ENCODE measurements at regions not wholly inside any gene's neighbourhood (a gene's known extent, or its start where the extent isn't known, plus 50 kb on each side); places are given as distances from the start of the nearest gene placed in this dataset.
"Not testable (repeated sequence)": the region's sequence is repeated elsewhere in the genome, so short reads cannot be mapped to it uniquely, and the experiment has no call there.

DNA sequence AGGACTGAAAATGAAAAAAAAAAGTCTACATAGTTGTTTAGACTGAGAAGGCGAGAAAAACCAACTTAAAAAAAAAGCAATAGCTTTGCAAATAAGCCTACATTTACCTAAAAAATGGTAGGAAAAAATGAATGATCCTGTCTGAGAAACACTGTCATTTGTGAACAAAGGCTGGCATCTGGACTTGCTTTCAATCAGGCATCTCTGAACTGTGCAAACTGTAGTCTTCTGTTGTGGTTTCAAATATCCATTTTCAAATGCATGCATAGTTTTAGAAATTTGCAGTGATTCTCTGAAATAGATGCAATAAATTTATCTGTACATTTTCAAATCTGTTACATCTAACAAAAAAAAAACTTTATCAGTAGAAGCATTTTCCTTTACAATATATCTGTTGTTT, 106.1 kb upstream of the LUZP2 start:
- DNase-seq, result no peak

GRCh38 chr11:24391167-24391566, 105.7 kb upstream of the LUZP2 start:
- no peak for DNase-seq

DNA sequence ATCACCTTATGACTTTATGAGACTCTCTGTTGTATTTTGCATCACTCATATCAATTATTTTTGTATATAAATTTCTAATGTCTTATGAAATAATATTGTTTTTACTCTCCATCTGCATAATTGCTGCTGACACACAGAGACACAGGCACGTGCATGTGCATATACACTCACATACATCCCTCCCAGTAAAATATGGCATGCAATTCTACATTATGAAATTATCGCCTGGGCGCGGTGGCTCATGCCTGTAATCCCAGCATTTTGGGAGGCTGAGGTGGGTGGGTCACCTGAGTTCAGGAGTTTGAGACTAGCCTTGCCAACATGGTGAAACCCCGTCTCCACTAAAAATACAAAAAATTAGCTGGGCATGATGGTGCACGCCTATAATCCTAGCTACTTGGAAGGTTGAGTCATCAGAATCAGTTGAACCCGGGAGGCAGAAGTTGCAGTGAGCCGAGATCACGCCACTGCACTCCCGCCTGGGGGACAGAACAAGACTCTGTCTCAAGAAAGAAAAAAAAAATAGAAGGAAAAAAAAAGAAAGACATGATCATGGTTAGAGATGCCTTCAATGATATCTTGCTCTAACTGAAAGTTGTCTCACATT, 96.7 kb upstream of the LUZP2 start:
- no peak for DNase-seq

DNA sequence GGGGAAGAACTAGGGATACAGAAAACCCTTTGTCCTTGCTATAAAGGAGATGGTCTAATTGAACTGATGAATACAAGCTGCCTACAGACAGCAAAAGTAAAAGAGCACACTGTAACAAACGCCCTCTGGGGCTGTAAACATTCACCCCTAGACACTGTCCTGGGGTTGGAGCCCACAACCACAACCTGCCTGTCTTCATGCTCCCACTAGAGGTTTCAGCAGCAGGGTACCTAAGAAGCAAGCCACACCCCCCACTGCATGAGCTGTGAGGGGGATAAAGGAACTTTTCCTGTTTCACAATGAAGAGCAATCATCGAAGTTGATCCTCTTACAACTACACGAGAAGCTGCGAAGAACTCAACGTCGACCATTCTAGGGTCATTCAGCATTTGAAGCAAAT, 90.5 kb upstream of the LUZP2 start:
- no peak for DNase-seq

GRCh38 chr11:24406980-24407379, 89.9 kb upstream of the LUZP2 start:
- DNase-seq, result no peak

GRCh38 chr11:24407733-24408132, 89.1 kb upstream of the LUZP2 start:
- DNase-seq, result no peak

DNA sequence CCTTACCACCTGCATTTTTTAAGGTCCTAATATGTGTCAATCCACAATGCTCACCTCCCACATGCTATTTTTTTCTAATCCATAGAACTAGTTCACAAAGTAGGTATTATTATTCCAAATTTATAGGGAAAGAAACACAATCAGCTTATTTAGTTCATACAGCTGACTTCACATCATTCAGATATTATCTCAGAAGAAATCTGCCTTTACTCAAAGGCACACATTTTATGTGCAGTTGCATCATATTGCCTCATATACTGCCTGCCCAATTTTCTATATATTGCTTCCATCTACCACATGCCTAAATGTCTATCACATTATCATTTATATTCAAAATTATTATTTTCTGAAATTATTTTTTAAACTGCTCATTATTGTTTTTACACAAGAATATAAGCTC, 88.7 kb upstream of the LUZP2 start:
- DNase-seq, result no peak

- DNase-seq, result no peak
These were observed 85.1 kb upstream of the LUZP2 start for GRCh38 chr11:24411791-24412190.

GRCh38 chr11:24412722-24413121, 84.1 kb upstream of the LUZP2 start:
- DNase-seq, result no peak

GRCh38 chr11:24413391-24413790, 83.5 kb upstream of the LUZP2 start:
- DNase-seq, result no peak

DNA sequence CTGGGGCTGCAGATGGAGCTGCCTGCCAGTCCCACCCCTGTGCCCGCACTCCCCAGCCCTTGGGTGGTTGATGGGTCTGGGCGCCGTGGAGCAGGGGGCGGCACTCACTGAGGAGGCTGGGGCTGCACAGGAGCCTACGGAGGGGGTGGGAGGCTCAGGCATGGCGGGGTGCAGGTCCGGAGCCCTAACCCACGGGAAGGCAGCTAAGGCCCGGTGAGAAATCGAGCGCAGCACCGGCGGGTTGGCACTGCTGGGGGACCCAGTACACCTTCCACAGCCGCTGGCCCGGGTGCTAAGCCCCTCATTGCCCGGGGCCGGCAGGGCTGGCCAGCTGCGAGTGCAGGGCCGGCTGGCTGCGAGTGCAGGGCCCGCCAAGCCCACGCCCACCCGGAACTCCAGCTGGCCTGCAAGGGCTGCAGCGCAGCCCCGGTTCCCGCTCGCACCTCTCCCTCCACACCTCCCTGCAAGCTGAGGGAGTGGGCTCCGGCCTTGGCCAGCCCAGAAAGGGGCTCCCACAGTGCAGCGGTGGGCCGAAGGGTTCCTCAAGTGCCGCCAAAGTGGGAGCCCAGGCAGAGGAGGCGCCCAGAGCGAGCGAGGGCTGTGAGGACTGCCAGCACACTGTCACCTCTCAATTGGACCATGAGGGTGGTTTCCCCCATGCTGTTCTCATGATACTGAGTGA, 80.8 kb upstream of the LUZP2 start:
- DNase-seq, result not testable (repeated sequence)

DNA sequence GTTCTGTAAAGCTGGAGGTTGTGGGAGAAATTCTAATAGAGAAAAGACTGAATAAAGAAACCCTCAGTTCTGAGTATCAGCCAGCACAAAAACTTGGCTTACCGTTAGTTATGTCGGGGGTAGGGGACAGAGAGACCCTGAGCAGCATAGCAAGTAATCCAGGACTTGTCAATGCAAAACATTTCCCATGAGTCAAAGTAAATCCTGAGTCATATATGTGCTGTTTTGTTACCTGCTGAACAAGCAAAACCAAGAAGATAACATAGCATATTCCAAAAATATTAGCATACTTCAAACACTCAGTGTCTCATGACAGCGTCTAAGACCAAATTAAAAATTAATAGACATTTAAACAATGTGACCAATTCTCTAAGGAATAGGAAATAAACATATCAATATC, 75.1 kb upstream of the LUZP2 start:
- no peak for DNase-seq

- DNase-seq, result no peak
These were observed 74.5 kb upstream of the LUZP2 start for GRCh38 chr11:24422376-24422775.

GRCh38 chr11:24437123-24437522, 59.7 kb upstream of the LUZP2 start:
- DNase-seq, result no peak

Measured in left kidney (tissue), 1 donor.